Activated T-cell treated with anti-CD3 and anti-CD28 coated beads, Interleukin-2, amount 50 U/mL, for 4 hours (primary cell): ENCODE measurements at regions not wholly inside any gene's neighbourhood (a gene's known extent, or its start where the extent isn't known, plus 50 kb on each side); places are given as distances from the start of the nearest gene placed in this dataset.

Experiments
- ATAC-seq, 2 donors: fragments of 200-7000 bp; cut with Tn5 transposase; one replicate each; pipeline ENCODE4 v1.10.0; 2021
- DNase-seq: peaks from one replicate; pipeline ENCODE4 v3.0.0-alpha.2; 2020
- H3K27me3 Mint-ChIP-seq: one replicate; pipeline ENCODE4 v1.8.0; 2021; ENCODE audit warnings: low read depth, mixed read lengths
- H3K36me3 Mint-ChIP-seq: one replicate; pipeline ENCODE4 v1.8.0; 2022; ENCODE audit warnings: mixed read lengths; ENCODE audit not compliant: insufficient read depth
- H3K4me1 Mint-ChIP-seq: one replicate; pipeline ENCODE4 v1.8.0; 2021; ENCODE audit warnings: low read depth, mixed read lengths
- H3K4me3 Mint-ChIP-seq: one replicate; pipeline ENCODE4 v1.8.0; 2021; ENCODE audit warnings: mild to moderate bottlenecking, moderate library complexity, mixed read lengths
- H3K9me3 Mint-ChIP-seq: one replicate; pipeline ENCODE4 v1.8.0; 2021; ENCODE audit warnings: mixed read lengths

GRCh38 chr16:64174327-64174726 lies 947.5 kb downstream of the CDH11 start:
- ATAC-seq: no peak
- Mint-ChIP-seq H3K4me3 (no peak overlapping the region), H3K9me3 (peaks cover 35% of the 10 kb centered on the region), H3K36me3 (no peaks in the 10 kb centered on the region), H3K4me1 (no peaks in the 10 kb centered on the region), H3K27me3 (no peaks in the 10 kb centered on the region)
- no peak for DNase-seq

- H3K27me3 Mint-ChIP-seq: no peaks in the 10 kb centered on the region
- no peak overlapping the region for H3K4me3 Mint-ChIP-seq
- no peaks in the 10 kb centered on the region for H3K36me3 Mint-ChIP-seq
- no peak for ATAC-seq
- peaks cover 26% of the 10 kb centered on the region for H3K9me3 Mint-ChIP-seq
- no peaks in the 10 kb centered on the region for H3K4me1 Mint-ChIP-seq
- no peak for DNase-seq
These were observed 949.2 kb downstream of the CDH11 start for GRCh38 chr16:64172652-64173051.

DNA sequence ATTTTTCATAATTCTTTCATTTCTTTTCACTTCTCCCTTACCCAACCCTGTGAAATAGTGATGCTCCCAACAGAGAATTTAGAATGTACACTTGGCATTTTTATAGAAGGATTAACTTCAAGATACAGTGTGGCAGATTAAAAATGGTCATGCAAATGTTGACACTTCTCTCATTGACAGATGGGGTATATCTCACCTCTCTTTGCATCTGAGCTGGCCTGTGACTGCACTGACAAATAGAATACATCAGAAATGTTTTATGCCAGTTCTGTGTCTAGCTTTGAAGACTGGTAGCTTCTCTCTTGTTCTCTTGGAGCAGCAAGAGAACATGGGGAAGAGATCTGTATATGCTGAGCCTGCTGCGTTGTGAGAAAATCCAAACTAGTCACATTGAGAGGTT lies 949.6 kb downstream of the CDH11 start:
- Mint-ChIP-seq H3K4me3 (no peak overlapping the region), H3K36me3 (no peaks in the 10 kb centered on the region), H3K4me1 (no peaks in the 10 kb centered on the region), H3K27me3 (no peaks in the 10 kb centered on the region), H3K9me3 (peaks cover 21% of the 10 kb centered on the region)
- ATAC-seq (no peak), DNase-seq (no peak)

DNA sequence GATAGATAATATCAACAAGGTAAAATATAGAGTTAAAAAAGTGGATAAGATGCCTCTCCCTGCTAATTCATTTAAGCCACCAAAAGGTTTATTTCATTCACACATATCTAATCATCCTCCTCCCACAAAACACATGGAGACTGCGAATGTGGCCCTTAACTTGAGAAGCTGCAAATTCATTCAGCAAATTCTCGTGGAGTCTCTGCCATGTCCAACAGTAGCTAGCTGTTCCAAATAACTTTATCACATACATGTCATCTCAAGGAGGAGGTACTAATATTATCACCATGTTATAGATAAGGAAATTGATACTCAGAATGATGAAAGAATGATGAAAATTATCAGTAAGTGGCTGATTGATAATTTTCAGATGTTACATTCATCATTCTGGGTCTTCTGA lies 950.2 kb downstream of the CDH11 start:
- Mint-ChIP-seq H3K4me3 (no peak overlapping the region), H3K36me3 (no peaks in the 10 kb centered on the region), H3K4me1 (no peaks in the 10 kb centered on the region), H3K27me3 (no peaks in the 10 kb centered on the region), H3K9me3 (peaks cover 19% of the 10 kb centered on the region)
- DNase-seq: no peak
- no peak for ATAC-seq

GRCh38 chr16:64168371-64168770 lies 953.5 kb downstream of the CDH11 start:
- H3K9me3 Mint-ChIP-seq: peaks cover 26% of the 10 kb centered on the region
- H3K4me3 Mint-ChIP-seq: no peak overlapping the region
- no peaks in the 10 kb centered on the region for H3K27me3 Mint-ChIP-seq
- H3K4me1 Mint-ChIP-seq: no peaks in the 10 kb centered on the region
- H3K36me3 Mint-ChIP-seq: no peaks in the 10 kb centered on the region
- ATAC-seq (no peak), DNase-seq (no peak)

GRCh38 chr16:64167936-64168335 lies 953.9 kb downstream of the CDH11 start:
- Mint-ChIP-seq H3K4me1 (no peaks in the 10 kb centered on the region), H3K9me3 (peaks cover 26% of the 10 kb centered on the region), H3K4me3 (no peak overlapping the region), H3K27me3 (no peaks in the 10 kb centered on the region), H3K36me3 (no peaks in the 10 kb centered on the region)
- no peak for ATAC-seq
- no peak for DNase-seq

DNA sequence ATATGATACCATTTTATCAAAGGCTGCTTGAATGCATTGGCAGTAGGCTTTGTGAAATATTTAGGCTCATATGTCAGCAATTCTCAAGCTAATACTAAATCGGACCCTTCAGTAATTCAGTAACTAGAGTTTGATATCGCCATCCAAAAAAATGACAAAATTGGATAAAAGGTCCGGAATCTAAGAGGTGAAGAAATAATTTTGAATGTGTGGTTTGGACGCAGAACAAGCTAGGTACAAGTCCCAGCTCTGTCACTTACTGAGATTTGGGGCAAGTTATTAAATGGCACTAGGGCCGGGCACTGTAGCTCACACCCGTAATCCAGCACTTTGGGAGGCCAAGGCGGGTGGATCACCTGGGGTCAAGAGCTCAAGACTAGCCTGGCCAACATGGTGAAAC lies 956.5 kb downstream of the CDH11 start:
- ATAC-seq: no peak
- DNase-seq: no peak
- H3K4me1 Mint-ChIP-seq: no peaks in the 10 kb centered on the region
- H3K27me3 Mint-ChIP-seq: no peaks in the 10 kb centered on the region
- H3K36me3 Mint-ChIP-seq: no peaks in the 10 kb centered on the region
- H3K4me3 Mint-ChIP-seq: no peak overlapping the region
- peaks cover 15% of the 10 kb centered on the region for H3K9me3 Mint-ChIP-seq

GRCh38 chr16:64162613-64163375 lies 959.1 kb downstream of the CDH11 start:
- Mint-ChIP-seq H3K4me1 (no peaks in the 10 kb centered on the region), H3K27me3 (no peaks in the 10 kb centered on the region), H3K36me3 (no peaks in the 10 kb centered on the region), H3K4me3 (no peak overlapping the region), H3K9me3 (peaks cover 16% of the 10 kb centered on the region)
- no peak for DNase-seq
- ATAC-seq: no peak

DNA sequence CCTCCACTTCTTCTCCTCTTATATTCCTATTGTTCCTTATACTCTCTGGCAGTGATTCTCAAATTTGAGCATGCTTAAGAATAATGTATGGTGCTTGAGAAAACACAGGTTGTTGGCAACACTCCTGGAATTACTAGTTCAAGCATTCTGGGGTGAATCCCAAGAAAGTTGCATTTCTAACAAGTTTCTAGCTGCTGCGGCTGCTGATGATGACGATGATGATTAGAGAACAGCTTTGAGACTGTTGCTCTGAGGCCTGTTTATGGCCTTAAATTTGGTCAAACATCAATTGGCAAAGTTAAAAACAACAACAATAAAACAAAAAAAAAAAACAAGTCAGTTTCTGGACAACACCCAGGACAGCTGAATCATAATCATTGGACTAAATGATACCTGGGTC lies 961.9 kb downstream of the CDH11 start:
- Mint-ChIP-seq H3K9me3 (peaks cover 29% of the 10 kb centered on the region), H3K27me3 (no peaks in the 10 kb centered on the region), H3K36me3 (no peaks in the 10 kb centered on the region), H3K4me1 (no peaks in the 10 kb centered on the region), H3K4me3 (no peak overlapping the region)
- ATAC-seq (no peak), DNase-seq (no peak)

GRCh38 chr16:64158941-64159588 lies 962.8 kb downstream of the CDH11 start:
- H3K4me1 Mint-ChIP-seq: no peaks in the 10 kb centered on the region
- H3K9me3 Mint-ChIP-seq: peaks cover 21% of the 10 kb centered on the region
- ATAC-seq: no peak
- no peak overlapping the region for H3K4me3 Mint-ChIP-seq
- no peaks in the 10 kb centered on the region for H3K27me3 Mint-ChIP-seq
- DNase-seq: no peak
- no peaks in the 10 kb centered on the region for H3K36me3 Mint-ChIP-seq

GRCh38 chr16:64153718-64154117 lies 968.1 kb downstream of the CDH11 start:
- Mint-ChIP-seq H3K4me3 (no peak overlapping the region), H3K4me1 (no peaks in the 10 kb centered on the region), H3K27me3 (no peaks in the 10 kb centered on the region), H3K9me3 (peaks cover 34% of the 10 kb centered on the region), H3K36me3 (no peaks in the 10 kb centered on the region)
- ATAC-seq (no peak), DNase-seq (no peak)

- ATAC-seq (no peak), DNase-seq (no peak)
- no peaks in the 10 kb centered on the region for H3K4me1 Mint-ChIP-seq
- no peak overlapping the region for H3K4me3 Mint-ChIP-seq
- no peaks in the 10 kb centered on the region for H3K36me3 Mint-ChIP-seq
- H3K9me3 Mint-ChIP-seq: peaks cover 35% of the 10 kb centered on the region
- no peaks in the 10 kb centered on the region for H3K27me3 Mint-ChIP-seq
These were observed 969.7 kb downstream of the CDH11 start for GRCh38 chr16:64151990-64152767.

DNA sequence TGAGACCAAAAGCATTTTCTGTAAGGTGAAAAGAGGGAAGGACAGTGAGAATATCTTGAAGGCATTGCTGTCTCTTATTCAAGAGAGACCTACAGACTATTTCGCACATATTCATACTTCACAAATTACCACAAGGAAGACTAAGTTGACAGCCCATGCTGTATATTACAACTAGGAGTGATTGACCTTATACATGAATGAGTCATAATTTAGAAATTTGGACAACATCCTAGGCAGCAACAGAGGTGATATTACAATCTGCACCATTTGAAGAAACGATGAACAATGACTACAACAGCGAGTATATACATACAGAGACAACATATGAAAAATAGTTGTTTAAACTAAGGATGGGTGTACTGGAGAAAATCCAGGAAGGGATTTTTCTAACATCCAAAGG lies 971.7 kb downstream of the CDH11 start:
- H3K4me1 Mint-ChIP-seq: no peaks in the 10 kb centered on the region
- no peaks in the 10 kb centered on the region for H3K27me3 Mint-ChIP-seq
- no peak overlapping the region for H3K4me3 Mint-ChIP-seq
- DNase-seq (no peak), ATAC-seq (no peak)
- no peaks in the 10 kb centered on the region for H3K36me3 Mint-ChIP-seq
- peaks cover 27% of the 10 kb centered on the region for H3K9me3 Mint-ChIP-seq

DNA sequence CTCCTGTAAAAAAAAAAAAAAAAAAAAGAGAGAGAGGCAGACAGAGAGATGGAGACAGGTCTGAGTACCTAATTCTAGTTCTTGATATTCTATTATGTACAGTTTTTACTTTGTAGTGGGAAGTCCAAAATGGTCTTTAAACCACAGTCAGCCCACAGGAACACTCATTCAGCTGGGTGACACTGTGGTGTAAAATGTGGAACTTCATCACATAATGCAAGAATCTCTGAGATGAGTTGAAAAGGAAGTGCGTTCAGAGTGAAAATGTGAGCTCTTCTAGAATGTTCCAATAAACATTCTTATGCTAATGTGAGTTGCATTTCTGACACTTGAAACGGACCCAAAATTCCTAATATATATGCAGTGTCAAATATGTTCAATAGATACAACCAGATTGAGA lies 972.1 kb downstream of the CDH11 start:
- Mint-ChIP-seq H3K4me1 (no peaks in the 10 kb centered on the region), H3K9me3 (peaks cover 25% of the 10 kb centered on the region), H3K36me3 (no peaks in the 10 kb centered on the region), H3K4me3 (no peak overlapping the region), H3K27me3 (no peaks in the 10 kb centered on the region)
- ATAC-seq: no peak
- DNase-seq: no peak

DNA sequence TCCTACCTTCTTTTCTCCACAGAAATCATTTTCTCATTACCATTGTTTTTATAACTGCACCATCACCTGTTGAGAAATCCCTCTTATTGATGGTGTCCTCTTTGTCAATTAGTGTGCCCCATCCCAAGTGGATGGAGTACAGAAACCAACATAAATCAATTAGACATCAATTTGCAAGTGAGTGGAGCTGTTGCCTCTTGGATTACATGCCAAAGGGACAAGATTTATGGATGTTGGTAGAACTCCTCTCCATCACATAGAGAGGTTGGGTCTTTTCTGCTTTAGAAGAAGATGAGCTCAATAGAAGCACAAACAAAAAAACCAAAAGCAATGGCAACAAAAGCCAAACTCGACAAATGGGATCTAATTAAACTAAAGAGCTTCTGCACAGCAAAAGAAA lies 973.5 kb downstream of the CDH11 start:
- no peaks in the 10 kb centered on the region for H3K27me3 Mint-ChIP-seq
- H3K36me3 Mint-ChIP-seq: no peaks in the 10 kb centered on the region
- ATAC-seq: no peak
- no peak for DNase-seq
- H3K4me1 Mint-ChIP-seq: no peaks in the 10 kb centered on the region
- H3K9me3 Mint-ChIP-seq: peaks cover 25% of the 10 kb centered on the region
- H3K4me3 Mint-ChIP-seq: no peak overlapping the region
